PC-9 (cell line): ENCODE measurements at regions not wholly inside any gene's neighbourhood (a gene's known extent, or its start where the extent isn't known, plus 50 kb on each side); places are given as distances from the start of the nearest gene placed in this dataset.

ENCODE experiments used
- BruUV-seq: library from RNA; stranded (reverse); fragments of 400-500 nt; replicated peaks from 2 replicates; lab custom pipeline; 2021; lab: Mats Ljungman, UMichigan
- CTCF ChIA-PET: fragments of 300-600 bp; sonication (Branson Sonifier 250); formaldehyde crosslinking; loops from one replicate; lab custom pipeline; 2022; ENCODE audit warnings: antibody characterized with exemption; lab: Charles Lee
- POLR2A ChIA-PET: fragments of 300-600 bp; sonication (Branson Sonifier 250); formaldehyde crosslinking; loops from one replicate; lab custom pipeline; 2022; ENCODE audit warnings: antibody characterized with exemption; ENCODE audit not compliant: unreplicated experiment; lab: Charles Lee
- DNase-seq, 2 experiments: peaks; one replicate each; pipeline versions ENCODE4 v3.0.0 to v3.0.0-alpha.2; 2015 to 2022; ENCODE audit warnings: mixed read lengths in 1 of 2
- H2AFZ ChIP-seq: fragments of 200-600 bp; sonication (generic); 2 replicates; pipeline ENCODE4 v1.8.1; 2017; ENCODE audit warnings: antibody characterized with exemption
- H3F3A ChIP-seq: fragments of 200-600 bp; sonication (generic); 2 replicates; pipeline ENCODE4 v1.8.1; 2017; ENCODE audit warnings: antibody characterized with exemption, mild to moderate bottlenecking, low read depth; ENCODE audit not compliant: insufficient read depth
- H3K27ac ChIP-seq: fragments of 200-600 bp; sonication (generic); 2 replicates; pipeline ENCODE4 v1.6.1; 2016; ENCODE audit warnings: mixed run types
- H3K27me3 ChIP-seq: fragments of 200-600 bp; sonication (generic); 2 replicates; pipeline ENCODE4 v1.6.1; 2016; ENCODE audit warnings: low read depth, mixed run types; ENCODE audit not compliant: insufficient read depth
- H3K36me3 ChIP-seq: fragments of 200-600 bp; sonication (generic); 2 replicates; pipeline ENCODE4 v1.6.1; 2016; ENCODE audit warnings: low read depth, mixed run types
- H3K4me1 ChIP-seq: fragments of 200-600 bp; sonication (generic); replicated peaks from 2 replicates; pipeline ENCODE4 v1.6.1; 2016; ENCODE audit warnings: mixed run types; ENCODE audit not compliant: insufficient read depth
- H3K4me2 ChIP-seq: fragments of 200-600 bp; sonication (generic); 2 replicates; pipeline ENCODE4 v1.6.1; 2017; ENCODE audit warnings: mixed run types
- H3K4me3 ChIP-seq: fragments of 200-600 bp; sonication (generic); 2 replicates; pipeline ENCODE4 v1.6.1; 2016; ENCODE audit warnings: mixed run types
- H3K79me2 ChIP-seq: fragments of 200-600 bp; sonication (generic); 2 replicates; pipeline ENCODE4 v1.6.1; 2017; ENCODE audit warnings: low read depth, mixed run types
- H3K9me2 ChIP-seq: fragments of 200-600 bp; sonication (generic); 2 replicates; pipeline ENCODE4 v1.8.1; 2017; ENCODE audit warnings: mild to moderate bottlenecking; ENCODE audit not compliant: insufficient read depth
- H3K9me3 ChIP-seq: fragments of 200-600 bp; sonication (generic); 2 replicates; pipeline ENCODE4 v1.8.1; 2016; ENCODE audit warnings: low read depth; ENCODE audit not compliant: insufficient read depth
- H4K20me1 ChIP-seq: fragments of 200-600 bp; sonication (generic); 2 replicates; pipeline ENCODE4 v1.8.1; 2017; ENCODE audit not compliant: insufficient read depth
- EZH2 ChIP-seq: fragments of 200-600 bp; sonication (generic); IDR thresholded peaks from 2 replicates; pipeline ENCODE4 v1.8.0; 2017; ENCODE audit warnings: antibody characterized with exemption, low read depth
- intact Hi-C: fragments of 100-400 bp; cut with micrococcal nuclease; formaldehyde crosslinking; loops from one replicate; pipeline ENCODE4 v1.10.0; 2022; ENCODE audit not compliant: unreplicated experiment
- TF ChIP-seq, protein P1 (sequence below): fragments of 200-600 bp; sonication (generic); conservative IDR thresholded peaks from 2 replicates; pipeline ENCODE4 v1.6.1; 2017; ENCODE audit warnings: mixed run types, antibody characterized with exemption, mild to moderate bottlenecking, moderate library complexity

GRCh38 chr2:142694282-142694681 is 183.2 kb upstream of the KYNU start:
- peaks cover 3% of the 10 kb centered on the region for H3K9me3 ChIP-seq
- no peaks in the 10 kb centered on the region for H3K27me3 ChIP-seq
- POLR2A ChIA-PET = interaction anchor here (0.7 kb wide), 1 partner anchor 301 kb away, joined by 3 read pairs; no protein-coding TSS in a partner anchor
- H3K4me1 ChIP-seq = no peaks in the 10 kb centered on the region
- TF ChIP-seq, protein P1, sequence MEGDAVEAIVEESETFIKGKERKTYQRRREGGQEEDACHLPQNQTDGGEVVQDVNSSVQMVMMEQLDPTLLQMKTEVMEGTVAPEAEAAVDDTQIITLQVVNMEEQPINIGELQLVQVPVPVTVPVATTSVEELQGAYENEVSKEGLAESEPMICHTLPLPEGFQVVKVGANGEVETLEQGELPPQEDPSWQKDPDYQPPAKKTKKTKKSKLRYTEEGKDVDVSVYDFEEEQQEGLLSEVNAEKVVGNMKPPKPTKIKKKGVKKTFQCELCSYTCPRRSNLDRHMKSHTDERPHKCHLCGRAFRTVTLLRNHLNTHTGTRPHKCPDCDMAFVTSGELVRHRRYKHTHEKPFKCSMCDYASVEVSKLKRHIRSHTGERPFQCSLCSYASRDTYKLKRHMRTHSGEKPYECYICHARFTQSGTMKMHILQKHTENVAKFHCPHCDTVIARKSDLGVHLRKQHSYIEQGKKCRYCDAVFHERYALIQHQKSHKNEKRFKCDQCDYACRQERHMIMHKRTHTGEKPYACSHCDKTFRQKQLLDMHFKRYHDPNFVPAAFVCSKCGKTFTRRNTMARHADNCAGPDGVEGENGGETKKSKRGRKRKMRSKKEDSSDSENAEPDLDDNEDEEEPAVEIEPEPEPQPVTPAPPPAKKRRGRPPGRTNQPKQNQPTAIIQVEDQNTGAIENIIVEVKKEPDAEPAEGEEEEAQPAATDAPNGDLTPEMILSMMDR = no peak
- no peak for TF ChIP-seq EZH2
- CTCF ChIA-PET = no interaction called here
- H3K79me2 ChIP-seq = no peaks in the 10 kb centered on the region
- no peak overlapping the region for H3K4me2 ChIP-seq
- no peak overlapping the region for H3K27ac ChIP-seq
- no peaks in the 10 kb centered on the region for H3F3A ChIP-seq
- BruUV-seq = no TSS peak
- intact Hi-C loops = no loop called here
- H4K20me1 ChIP-seq = no peaks in the 10 kb centered on the region
- no peak overlapping the region for H3K4me3 ChIP-seq
- H2AFZ ChIP-seq = no peak overlapping the region
- H3K36me3 ChIP-seq = no peaks in the 10 kb centered on the region
- no peak for DNase-seq
- H3K9me2 ChIP-seq = no peaks in the 10 kb centered on the region

- Histone ChIP-seq H3K9me3 (peaks cover 3% of the 10 kb centered on the region), H3K4me3 (no peak overlapping the region), H3K4me2 (no peak overlapping the region), H3K27me3 (no peaks in the 10 kb centered on the region), H3K9me2 (no peaks in the 10 kb centered on the region), H3F3A (no peaks in the 10 kb centered on the region), H2AFZ (no peak overlapping the region), H3K79me2 (no peaks in the 10 kb centered on the region), H3K36me3 (no peaks in the 10 kb centered on the region), H4K20me1 (no peaks in the 10 kb centered on the region), H3K4me1 (no peaks in the 10 kb centered on the region), H3K27ac (no peak overlapping the region)
- CTCF ChIA-PET = no interaction called here
- TF ChIP-seq, protein P1 = no peak
- no peak for TF ChIP-seq EZH2
- no TSS peak for BruUV-seq
- DNase-seq = no peak
- POLR2A ChIA-PET = no interaction called here
- intact Hi-C loops = no loop called here
Measured at GRCh38 chr2:142693171-142693950, 184.1 kb upstream of the KYNU start.

- TF ChIP-seq EZH2 = no peak
- TF ChIP-seq, protein P1 = no peak
- Histone ChIP-seq H3K36me3 (no peaks in the 10 kb centered on the region), H3K4me2 (no peak overlapping the region), H3K27me3 (no peaks in the 10 kb centered on the region), H3F3A (no peaks in the 10 kb centered on the region), H3K4me1 (no peaks in the 10 kb centered on the region), H3K9me2 (no peaks in the 10 kb centered on the region), H2AFZ (no peak overlapping the region), H3K79me2 (no peaks in the 10 kb centered on the region), H4K20me1 (no peaks in the 10 kb centered on the region), H3K4me3 (no peak overlapping the region), H3K9me3 (peaks cover 3% of the 10 kb centered on the region), H3K27ac (no peak overlapping the region)
- intact Hi-C loops = no loop called here
- no TSS peak for BruUV-seq
- CTCF ChIA-PET = no interaction called here
- DNase-seq = no peak
- POLR2A ChIA-PET = interaction anchor here (0.6 kb wide), 1 partner anchor 881 kb away, joined by 4 read pairs; no protein-coding TSS in a partner anchor
Measured at GRCh38 chr2:142688856-142689605, 188.4 kb upstream of the KYNU start.
